ENCODE measurements at regions not wholly inside any gene's neighbourhood (a gene's known extent, or its start where the extent isn't known, plus 50 kb on each side); places are given as distances from the start of the nearest gene placed in this dataset.
"Not testable (repeated sequence)": the region's sequence is repeated elsewhere in the genome, so short reads cannot be mapped to it uniquely, and the experiment has no call there.

DNA sequence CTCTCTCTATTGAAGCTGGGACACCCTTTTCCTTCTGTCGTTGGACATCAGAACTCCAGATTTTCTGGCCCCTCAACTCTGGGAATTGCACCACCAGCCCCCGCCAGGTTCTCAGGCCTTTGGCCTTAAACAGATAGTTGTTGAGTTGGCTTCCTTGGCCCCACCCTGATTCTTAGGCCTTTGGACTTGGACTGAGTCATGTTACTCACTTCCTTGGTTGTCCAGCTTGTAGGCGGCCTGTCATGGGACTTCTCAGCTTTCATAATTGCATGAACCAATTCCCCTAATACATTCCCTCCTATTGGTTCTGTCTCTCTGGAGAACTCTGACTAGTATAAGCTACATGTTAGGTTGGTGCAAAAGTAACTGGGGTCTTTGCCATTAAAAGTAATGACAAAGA, 195.7 kb downstream of the GPAT3 start:
- intact Hi-C loops (cut with DNase I; ENCODE audit: low total_unique reads): no loop called here
- Histone ChIP-seq H3K27ac (no peak overlapping the region), H3K27me3 (no peaks in the 10 kb centered on the region), H3K36me3 (no peaks in the 10 kb centered on the region), H3K4me3 (no peak overlapping the region), H3K9me3 (no peaks in the 10 kb centered on the region), H3K4me1 (no peaks in the 10 kb centered on the region)
- TF ChIP-seq, protein P1, sequence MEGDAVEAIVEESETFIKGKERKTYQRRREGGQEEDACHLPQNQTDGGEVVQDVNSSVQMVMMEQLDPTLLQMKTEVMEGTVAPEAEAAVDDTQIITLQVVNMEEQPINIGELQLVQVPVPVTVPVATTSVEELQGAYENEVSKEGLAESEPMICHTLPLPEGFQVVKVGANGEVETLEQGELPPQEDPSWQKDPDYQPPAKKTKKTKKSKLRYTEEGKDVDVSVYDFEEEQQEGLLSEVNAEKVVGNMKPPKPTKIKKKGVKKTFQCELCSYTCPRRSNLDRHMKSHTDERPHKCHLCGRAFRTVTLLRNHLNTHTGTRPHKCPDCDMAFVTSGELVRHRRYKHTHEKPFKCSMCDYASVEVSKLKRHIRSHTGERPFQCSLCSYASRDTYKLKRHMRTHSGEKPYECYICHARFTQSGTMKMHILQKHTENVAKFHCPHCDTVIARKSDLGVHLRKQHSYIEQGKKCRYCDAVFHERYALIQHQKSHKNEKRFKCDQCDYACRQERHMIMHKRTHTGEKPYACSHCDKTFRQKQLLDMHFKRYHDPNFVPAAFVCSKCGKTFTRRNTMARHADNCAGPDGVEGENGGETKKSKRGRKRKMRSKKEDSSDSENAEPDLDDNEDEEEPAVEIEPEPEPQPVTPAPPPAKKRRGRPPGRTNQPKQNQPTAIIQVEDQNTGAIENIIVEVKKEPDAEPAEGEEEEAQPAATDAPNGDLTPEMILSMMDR (IDR thresholded peaks at IDR 0.05): no peak
- DNase-seq: no peak

DNA sequence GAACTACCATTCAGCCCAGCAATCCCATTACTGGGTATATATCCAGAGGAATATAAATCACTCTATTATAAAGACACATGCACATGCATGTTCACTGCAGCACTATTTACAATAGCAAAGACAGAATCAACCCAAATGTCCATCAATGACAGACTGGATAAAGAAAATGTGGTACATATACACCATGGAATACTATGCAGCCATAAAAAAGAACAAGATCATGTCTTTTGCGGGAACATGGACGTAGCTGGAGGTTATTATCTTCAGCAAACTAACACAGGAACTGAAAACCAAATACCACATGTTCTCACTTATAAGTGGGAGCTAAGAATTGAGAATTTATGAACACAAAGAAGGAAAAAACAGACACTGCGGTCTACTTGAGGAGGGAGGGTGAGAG, 195.1 kb downstream of the GPAT3 start:
- H3K4me3 ChIP-seq; H3K27me3 ChIP-seq; intact Hi-C loops (cut with DNase I; ENCODE audit: low total_unique reads); H3K36me3 ChIP-seq; H3K27ac ChIP-seq; H3K9me3 ChIP-seq; H3K4me1 ChIP-seq; DNase-seq: not testable (repeated sequence)

DNA sequence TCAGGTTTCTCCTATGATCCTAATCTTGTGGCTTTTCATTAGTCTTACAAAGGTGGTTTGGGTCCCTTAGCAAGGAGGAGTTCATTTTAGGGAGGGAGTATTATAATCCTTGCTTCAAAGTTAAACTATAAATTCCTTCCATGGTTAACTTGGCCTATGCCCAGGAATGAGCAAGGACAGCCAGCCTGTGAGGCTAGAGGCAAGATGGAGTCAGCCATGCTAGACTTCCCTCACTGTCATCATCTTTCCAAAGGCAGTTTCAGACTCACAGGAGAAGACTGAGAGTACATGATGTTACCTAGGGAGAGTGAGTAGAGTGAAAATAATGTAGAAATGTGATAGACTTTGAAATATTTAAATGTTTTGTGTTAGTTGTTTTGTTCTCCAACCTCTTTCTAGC, 192.3 kb downstream of the GPAT3 start:
- intact Hi-C loops (cut with DNase I; ENCODE audit: low total_unique reads): no loop called here
- Histone ChIP-seq H3K4me3 (no peak overlapping the region), H3K9me3 (no peaks in the 10 kb centered on the region), H3K4me1 (no peaks in the 10 kb centered on the region), H3K27ac (no peak overlapping the region), H3K27me3 (no peaks in the 10 kb centered on the region), H3K36me3 (no peaks in the 10 kb centered on the region)
- TF ChIP-seq, protein P1 (IDR thresholded peaks at IDR 0.05): no peak
- no peak for DNase-seq

DNA sequence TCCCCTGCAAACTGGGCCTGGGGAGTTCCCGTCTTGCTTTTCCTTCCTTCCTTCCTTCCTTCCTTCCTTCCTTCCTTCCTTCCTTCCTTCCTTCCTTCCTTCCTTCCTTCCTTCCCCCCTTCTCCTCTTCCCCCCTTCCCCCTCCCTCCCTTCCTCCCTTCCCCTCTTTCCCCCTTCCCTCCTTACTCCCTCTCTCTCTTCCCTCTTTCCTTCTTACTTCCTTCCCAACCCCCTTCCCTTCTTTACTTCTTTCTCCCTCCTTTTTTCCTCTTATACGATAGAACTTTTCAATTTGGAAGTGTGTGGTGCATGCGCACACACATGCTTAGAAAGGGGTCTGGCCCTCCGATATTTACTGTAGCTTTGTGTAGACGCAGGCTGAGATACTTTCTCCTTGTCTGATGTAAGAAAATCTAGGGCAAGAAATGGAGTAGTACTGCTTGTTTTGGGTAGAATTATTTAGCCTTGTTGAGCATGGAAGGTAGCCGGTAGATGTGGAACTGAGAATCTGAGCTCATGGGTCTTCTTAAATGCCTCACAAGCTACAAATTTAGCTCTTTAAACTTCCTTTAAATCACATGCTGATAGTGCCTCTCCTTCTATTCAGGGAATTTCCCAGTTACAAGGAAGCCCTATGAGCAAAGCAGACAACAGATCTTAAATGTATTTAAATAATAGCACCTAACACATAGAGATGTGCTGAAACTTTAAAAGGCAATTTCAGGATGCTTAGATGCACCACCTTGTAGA, 189.6 kb downstream of the GPAT3 start:
- H3K27ac ChIP-seq: no peak overlapping the region
- no peaks in the 10 kb centered on the region for H3K4me1 ChIP-seq
- intact Hi-C loops (cut with DNase I; ENCODE audit: low total_unique reads): no loop called here
- no peaks in the 10 kb centered on the region for H3K27me3 ChIP-seq
- H3K36me3 ChIP-seq: no peaks in the 10 kb centered on the region
- DNase-seq: no peak
- no peak overlapping the region for H3K4me3 ChIP-seq
- TF ChIP-seq, protein P1 (IDR thresholded peaks at IDR 0.05): no peak
- no peaks in the 10 kb centered on the region for H3K9me3 ChIP-seq

DNA sequence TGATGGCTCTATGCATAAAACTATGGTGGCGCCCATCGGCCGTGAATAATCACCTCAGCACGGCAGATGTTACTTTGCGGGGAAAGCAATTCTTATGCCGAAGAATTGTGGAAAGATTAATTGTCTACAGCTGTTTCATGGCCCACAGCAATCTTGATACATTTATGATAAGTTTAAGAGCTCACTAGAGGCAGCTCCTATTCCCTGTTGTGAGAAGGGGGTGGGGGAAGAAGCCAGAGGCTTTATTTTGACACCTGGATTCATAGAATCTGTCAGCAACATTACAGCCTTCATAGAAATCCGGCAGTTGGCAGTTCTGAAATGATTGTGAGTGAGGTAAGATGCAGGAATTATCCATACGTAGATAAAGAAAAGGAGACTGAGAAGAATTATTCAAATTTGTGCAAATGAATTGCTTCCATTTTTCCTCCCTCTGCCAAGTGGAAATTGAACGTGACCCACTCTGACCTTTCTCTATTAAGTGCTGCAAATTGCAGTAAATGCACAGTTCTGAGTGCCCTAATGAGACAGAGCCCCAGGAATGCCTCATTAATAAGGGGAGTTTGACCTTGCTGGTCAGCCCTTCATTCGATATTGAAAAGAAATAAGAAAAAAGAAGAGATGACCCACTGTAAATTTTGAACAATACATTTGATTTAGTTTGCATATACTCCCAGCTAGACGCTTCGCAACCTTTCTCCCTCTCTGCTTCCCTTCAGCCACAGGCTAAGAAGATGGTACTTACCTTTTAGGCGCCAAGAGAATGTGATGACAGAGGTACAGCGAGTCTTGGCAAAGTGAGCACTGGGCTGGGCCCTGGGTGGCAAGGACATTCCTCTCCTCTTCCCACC, 188.8 kb downstream of the GPAT3 start:
- no peak overlapping the region for H3K27ac ChIP-seq
- no peak for DNase-seq
- intact Hi-C loops (cut with DNase I; ENCODE audit: low total_unique reads): no loop called here
- no peaks in the 10 kb centered on the region for H3K36me3 ChIP-seq
- no peaks in the 10 kb centered on the region for H3K4me1 ChIP-seq
- no peak overlapping the region for H3K4me3 ChIP-seq
- no peaks in the 10 kb centered on the region for H3K9me3 ChIP-seq
- H3K27me3 ChIP-seq: no peaks in the 10 kb centered on the region
- TF ChIP-seq, protein P1 (IDR thresholded peaks at IDR 0.05): no peak

DNA sequence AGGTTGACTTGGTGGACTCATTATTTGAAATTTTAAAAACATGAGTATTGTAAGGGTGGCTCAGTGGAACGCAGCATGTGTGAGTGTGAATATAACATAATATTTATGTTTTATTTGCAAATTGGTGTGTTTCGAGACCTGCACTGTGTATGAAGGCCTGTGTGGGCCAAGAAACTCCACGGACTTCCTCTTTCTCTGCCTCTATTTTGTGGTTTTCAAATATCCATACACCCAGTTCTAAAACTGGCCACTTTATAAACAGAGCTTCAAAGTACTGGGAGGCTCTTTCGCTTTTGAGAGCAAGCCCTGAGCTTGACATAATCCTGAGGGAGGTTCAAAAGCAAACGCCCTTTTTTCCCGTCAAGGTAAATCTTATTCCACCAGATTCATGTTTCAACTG, 187.7 kb downstream of the GPAT3 start:
- Histone ChIP-seq H3K27me3 (no peaks in the 10 kb centered on the region), H3K4me1 (no peaks in the 10 kb centered on the region), H3K9me3 (no peaks in the 10 kb centered on the region), H3K36me3 (no peaks in the 10 kb centered on the region), H3K27ac (no peak overlapping the region), H3K4me3 (no peak overlapping the region)
- intact Hi-C loops (cut with DNase I; ENCODE audit: low total_unique reads): no loop called here
- TF ChIP-seq, protein P1 (IDR thresholded peaks at IDR 0.05): no peak
- DNase-seq: no peak
